SK-N-SH (cell line): ENCODE measurements at regions not wholly inside any gene's neighbourhood (a gene's known extent, or its start where the extent isn't known, plus 50 kb on each side); places are given as distances from the start of the nearest gene placed in this dataset.

Experiments used
- CTCF ChIA-PET: fragments of 300-600, 350-600 bp; formaldehyde crosslinking; extraction: SDS; loops from one replicate; lab custom pipeline; 2021; lab: Yijun Ruan, JAX
- POLR2A ChIA-PET: fragments of 350-600 bp; sonication (Branson Sonifier 250); formaldehyde crosslinking; extraction: SDS; loops from one replicate; lab custom pipeline; 2020; ENCODE audit warnings: antibody characterized with exemption, inconsistent platforms; lab: Yijun Ruan, JAX
- DNase-seq: peaks from one replicate; pipeline ENCODE4 v3.0.0; 2012
- H2AFZ ChIP-seq: fragments of 200-600 bp; sonication (generic); 2 replicates; pipeline ENCODE4 v1.8.1; 2016; ENCODE audit warnings: antibody characterized with exemption, mild to moderate bottlenecking, low read depth
- H3F3A ChIP-seq: fragments of 200-600 bp; sonication (generic); replicated peaks from 2 replicates; pipeline ENCODE3; 2016; ENCODE audit warnings: antibody characterized with exemption, mild to moderate bottlenecking; ENCODE audit not compliant: insufficient read depth
- H3K27ac ChIP-seq, 2 experiments: fragments of 200-500 bp in 1 of 2; fragments of 200-600 bp in 1 of 2; sonication (Bioruptor generic) in 1 of 2; sonication (generic), shearing (Covaris generic) in 1 of 2; 2 replicates each; pipeline versions ENCODE4 v1.5.1 to v1.6.1; 2014 to 2016; ENCODE audit warnings: low read depth in 2 of 2, inconsistent platforms in 1 of 2, low read length in 1 of 2, mild to moderate bottlenecking in 1 of 2, mixed read lengths in 1 of 2
- H3K27me3 ChIP-seq: fragments of 200-600 bp; sonication (generic), shearing (Covaris generic); 2 replicates; pipeline ENCODE4 v1.6.1; 2016; ENCODE audit warnings: mixed run types; ENCODE audit not compliant: insufficient read depth
- H3K36me3 ChIP-seq, 2 experiments: fragments of 200-500 bp in 1 of 2; fragments of 200-600 bp in 1 of 2; sonication (Bioruptor generic) in 1 of 2; sonication (generic) in 1 of 2; replicated peaks in 1 of 2; 2 replicates each; pipeline versions ENCODE3 to v1.5.1; 2014 to 2016; ENCODE audit warnings: low read length in 1 of 2, mild to moderate bottlenecking in 1 of 2; ENCODE audit not compliant: insufficient read depth in 2 of 2, control insufficient read depth in 1 of 2
- H3K4me1 ChIP-seq, 2 experiments: fragments of 200-500 bp in 1 of 2; fragments of 200-600 bp in 1 of 2; sonication (Bioruptor generic) in 1 of 2; sonication (generic), shearing (Covaris generic) in 1 of 2; 2 replicates each; pipeline versions ENCODE4 v1.5.1 to v1.6.1; 2014 to 2016; ENCODE audit warnings: low read depth in 1 of 2, low read length in 1 of 2, mixed run types in 1 of 2; ENCODE audit not compliant: insufficient read depth in 2 of 2, control insufficient read depth in 1 of 2
- H3K4me2 ChIP-seq: fragments of 200-600 bp; sonication (generic), shearing (Covaris generic); 2 replicates; pipeline ENCODE4 v1.6.1; 2017; ENCODE audit warnings: mixed run types
- H3K4me3 ChIP-seq, 2 experiments: fragments of 200-500 bp in 1 of 2; fragments of 200-600 bp in 1 of 2; sonication (Bioruptor generic) in 1 of 2; sonication (generic), shearing (Covaris generic) in 1 of 2; 2 replicates each; pipeline versions ENCODE4 v1.5.1 to v1.8.1; 2014 to 2016; ENCODE audit warnings: low read depth in 2 of 2, inconsistent platforms in 1 of 2, low read length in 1 of 2, mild to moderate bottlenecking in 1 of 2, mixed read lengths in 1 of 2, moderate library complexity in 1 of 2
- H3K79me2 ChIP-seq: fragments of 200-600 bp; sonication (generic); 2 replicates; pipeline ENCODE4 v1.8.1; 2017; ENCODE audit warnings: mild to moderate bottlenecking; ENCODE audit not compliant: insufficient read depth
- H3K9ac ChIP-seq: fragments of 200-600 bp; sonication (generic); 2 replicates; pipeline ENCODE4 v1.6.1; 2017; ENCODE audit warnings: mixed run types
- H3K9me2 ChIP-seq: fragments of 200-600 bp; sonication (generic); 2 replicates; pipeline ENCODE4 v1.6.1; 2017; ENCODE audit warnings: mixed run types
- H3K9me3 ChIP-seq: fragments of 200-600 bp; sonication (generic); 2 replicates; pipeline ENCODE4 v1.6.1; 2017; ENCODE audit warnings: mixed run types, mild to moderate bottlenecking, moderate library complexity
- H4K20me1 ChIP-seq: fragments of 200-600 bp; sonication (generic); 2 replicates; pipeline ENCODE4 v1.6.1; 2017; ENCODE audit warnings: mild to moderate bottlenecking, mixed run types; ENCODE audit not compliant: insufficient read depth
- EZH2phosphoT487 ChIP-seq: fragments of 200-600 bp; sonication (generic); IDR thresholded peaks from 2 replicates; pipeline ENCODE4 v1.6.1; 2017; ENCODE audit warnings: low read depth, mixed run types, mild to moderate bottlenecking, antibody characterized with exemption, moderate library complexity, borderline replicate concordance
- FOXM1 ChIP-seq: IDR thresholded peaks from 2 replicates; pipeline ENCODE4 v1.4.0; 2012; ENCODE audit warnings: low read depth, mild to moderate bottlenecking
- GATA2 ChIP-seq: sonication (generic); formaldehyde crosslinking; IDR thresholded peaks from 2 replicates; pipeline ENCODE4 v1.5.0; 2020; ENCODE audit warnings: mild to moderate bottlenecking, missing genetic modification reagents
- MEF2A ChIP-seq: IDR thresholded peaks from 2 replicates; pipeline ENCODE4 v1.4.0; 2012; ENCODE audit warnings: low read depth, borderline replicate concordance
- MXI1 ChIP-seq: IDR thresholded peaks from 2 replicates; pipeline ENCODE4 v1.6.1; 2012; ENCODE audit warnings: mild to moderate bottlenecking, low read depth, low read length, improper control_type of control experiment
- NRF1 ChIP-seq: IDR thresholded peaks from 2 replicates; pipeline ENCODE4 v1.6.1; 2012; ENCODE audit warnings: low read depth, mild to moderate bottlenecking, low read length
- TCF12 ChIP-seq: IDR thresholded peaks from 2 replicates; pipeline ENCODE4 v1.4.0; 2012
- TEAD4 ChIP-seq: IDR thresholded peaks from 2 replicates; pipeline ENCODE4 v1.4.0; 2012; ENCODE audit warnings: mild to moderate bottlenecking, borderline replicate concordance; ENCODE audit not compliant: insufficient read depth
- WGBS: methylation state at CpG from one replicate; pipeline ENCODE4 v1.1.6; 2017; ENCODE audit warnings: low lambda C conversion rate; 5-methylcytosine and 5-hydroxymethylcytosine counted together
- TF ChIP-seq, protein P1 (sequence below): IDR thresholded peaks from 2 replicates; pipeline ENCODE4 v1.4.0; 2012; ENCODE audit warnings: low read depth, borderline replicate concordance
- TF ChIP-seq, protein P2 (sequence below): IDR thresholded peaks from 2 replicates; pipeline ENCODE4 v1.4.0; 2012; ENCODE audit warnings: low read depth
- TF ChIP-seq, protein P3 (sequence below): IDR thresholded peaks from 2 replicates; pipeline ENCODE4; 2012
- TF ChIP-seq, protein P4 (sequence below): fragments of 200-600 bp; sonication (generic); IDR thresholded peaks from 2 replicates; pipeline ENCODE4 v1.6.1; 2017; ENCODE audit warnings: antibody characterized with exemption, mild to moderate bottlenecking, moderate library complexity
- TF ChIP-seq, protein P5 (sequence below): IDR thresholded peaks from 2 replicates; pipeline ENCODE4 v1.6.1; 2012; ENCODE audit warnings: mild to moderate bottlenecking, low read depth, low read length, moderate library complexity

DNA sequence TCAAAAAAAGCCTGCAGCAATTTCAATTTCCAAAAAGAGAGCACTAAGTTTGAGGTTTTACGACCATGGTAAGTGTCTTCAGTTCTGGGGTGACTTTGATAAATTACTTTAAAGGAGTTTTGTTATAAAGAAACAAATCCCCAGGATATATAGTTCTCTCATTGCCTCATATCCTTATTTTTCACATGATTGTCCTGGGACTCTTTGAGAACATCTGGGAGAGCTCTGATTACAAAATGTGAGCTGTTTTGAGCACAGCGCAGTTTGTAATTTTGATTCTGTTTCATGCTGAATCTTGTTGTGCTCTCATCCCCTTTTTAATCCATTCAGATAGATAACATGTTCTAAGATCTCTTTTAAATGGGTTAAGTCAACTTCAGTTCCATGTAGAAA lies 67.7 kb upstream of the DCN start:
- CTCF ChIA-PET, result no interaction called here
- Histone ChIP-seq H3K27me3 (no peaks in the 10 kb centered on the region), H4K20me1 (no peaks in the 10 kb centered on the region), H3K9ac (no peak overlapping the region), H3K9me2 (no peaks in the 10 kb centered on the region), H3K4me1 (no peaks in the 10 kb centered on the region; a peak in 1 of 4 replicates), H3K36me3 (no peaks in the 10 kb centered on the region), H3K4me3 (no peak overlapping the region), H3K4me2 (no peak overlapping the region), H3K9me3 (no peaks in the 10 kb centered on the region), H3K79me2 (no peaks in the 10 kb centered on the region), H3K27ac (peak overlapping the region in 1 of 2 experiments; percentile 19; a peak in 2 of 4 replicates), H3F3A (no peaks in the 10 kb centered on the region), H2AFZ (no peak overlapping the region)
- POLR2A ChIA-PET, result no interaction called here
- DNase-seq, result no peak
- 78% methylated on average over 2 of the region's 2 CpGs for WGBS
- TF ChIP-seq NRF1 (no peak), FOXM1 (no peak), MXI1 (no peak)

DNA sequence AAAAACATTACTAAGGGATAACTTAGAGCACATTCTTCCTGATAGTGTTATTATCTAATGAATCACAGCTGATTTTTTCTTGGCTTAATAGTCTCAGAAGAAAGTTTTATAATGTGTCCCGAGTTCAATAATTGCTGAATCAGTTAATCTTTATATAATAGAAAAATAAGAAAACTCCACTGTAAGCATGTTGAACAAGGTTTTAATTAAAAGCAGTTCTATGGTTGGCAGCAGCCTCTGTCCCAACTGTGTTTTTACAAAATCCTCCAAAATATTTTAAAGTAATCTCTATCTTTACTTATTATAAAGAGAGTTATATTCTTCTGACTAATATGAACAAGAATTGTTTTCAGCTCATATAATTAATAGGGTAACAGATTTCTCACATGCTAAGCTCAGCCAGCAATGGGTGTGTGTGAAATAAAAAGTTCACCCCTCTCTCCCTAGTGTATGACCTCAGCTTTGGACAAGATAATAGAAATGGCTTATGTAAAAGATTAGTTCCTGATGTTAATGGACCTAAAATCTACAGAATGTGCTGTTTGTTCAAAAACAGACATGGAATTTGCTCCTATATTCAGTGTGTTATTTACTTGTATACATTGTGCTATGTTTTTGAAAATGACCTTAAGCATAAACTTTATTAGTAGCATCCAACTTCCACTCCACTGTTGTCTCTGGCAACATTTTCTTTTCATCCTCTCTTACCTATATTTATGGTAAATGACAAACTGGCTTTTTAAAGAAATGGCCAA lies 67.1 kb upstream of the DCN start:
- TF ChIP-seq, protein P1, sequence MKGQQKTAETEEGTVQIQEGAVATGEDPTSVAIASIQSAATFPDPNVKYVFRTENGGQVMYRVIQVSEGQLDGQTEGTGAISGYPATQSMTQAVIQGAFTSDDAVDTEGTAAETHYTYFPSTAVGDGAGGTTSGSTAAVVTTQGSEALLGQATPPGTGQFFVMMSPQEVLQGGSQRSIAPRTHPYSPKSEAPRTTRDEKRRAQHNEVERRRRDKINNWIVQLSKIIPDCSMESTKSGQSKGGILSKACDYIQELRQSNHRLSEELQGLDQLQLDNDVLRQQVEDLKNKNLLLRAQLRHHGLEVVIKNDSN, result no peak
- TF ChIP-seq, protein P2, sequence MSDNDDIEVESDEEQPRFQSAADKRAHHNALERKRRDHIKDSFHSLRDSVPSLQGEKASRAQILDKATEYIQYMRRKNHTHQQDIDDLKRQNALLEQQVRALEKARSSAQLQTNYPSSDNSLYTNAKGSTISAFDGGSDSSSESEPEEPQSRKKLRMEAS, result no peak
- TF ChIP-seq, protein P3, sequence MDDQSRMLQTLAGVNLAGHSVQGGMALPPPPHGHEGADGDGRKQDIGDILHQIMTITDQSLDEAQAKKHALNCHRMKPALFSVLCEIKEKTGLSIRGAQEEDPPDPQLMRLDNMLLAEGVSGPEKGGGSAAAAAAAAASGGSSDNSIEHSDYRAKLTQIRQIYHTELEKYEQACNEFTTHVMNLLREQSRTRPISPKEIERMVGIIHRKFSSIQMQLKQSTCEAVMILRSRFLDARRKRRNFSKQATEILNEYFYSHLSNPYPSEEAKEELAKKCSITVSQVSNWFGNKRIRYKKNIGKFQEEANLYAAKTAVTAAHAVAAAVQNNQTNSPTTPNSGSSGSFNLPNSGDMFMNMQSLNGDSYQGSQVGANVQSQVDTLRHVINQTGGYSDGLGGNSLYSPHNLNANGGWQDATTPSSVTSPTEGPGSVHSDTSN, result no peak
- TF ChIP-seq MEF2A (no peak), TEAD4 (no peak), EZH2phosphoT487 (no peak), TCF12 (no peak), GATA2 (no peak)
- TF ChIP-seq, protein P4, sequence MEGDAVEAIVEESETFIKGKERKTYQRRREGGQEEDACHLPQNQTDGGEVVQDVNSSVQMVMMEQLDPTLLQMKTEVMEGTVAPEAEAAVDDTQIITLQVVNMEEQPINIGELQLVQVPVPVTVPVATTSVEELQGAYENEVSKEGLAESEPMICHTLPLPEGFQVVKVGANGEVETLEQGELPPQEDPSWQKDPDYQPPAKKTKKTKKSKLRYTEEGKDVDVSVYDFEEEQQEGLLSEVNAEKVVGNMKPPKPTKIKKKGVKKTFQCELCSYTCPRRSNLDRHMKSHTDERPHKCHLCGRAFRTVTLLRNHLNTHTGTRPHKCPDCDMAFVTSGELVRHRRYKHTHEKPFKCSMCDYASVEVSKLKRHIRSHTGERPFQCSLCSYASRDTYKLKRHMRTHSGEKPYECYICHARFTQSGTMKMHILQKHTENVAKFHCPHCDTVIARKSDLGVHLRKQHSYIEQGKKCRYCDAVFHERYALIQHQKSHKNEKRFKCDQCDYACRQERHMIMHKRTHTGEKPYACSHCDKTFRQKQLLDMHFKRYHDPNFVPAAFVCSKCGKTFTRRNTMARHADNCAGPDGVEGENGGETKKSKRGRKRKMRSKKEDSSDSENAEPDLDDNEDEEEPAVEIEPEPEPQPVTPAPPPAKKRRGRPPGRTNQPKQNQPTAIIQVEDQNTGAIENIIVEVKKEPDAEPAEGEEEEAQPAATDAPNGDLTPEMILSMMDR, result no peak
- TF ChIP-seq, protein P5, sequence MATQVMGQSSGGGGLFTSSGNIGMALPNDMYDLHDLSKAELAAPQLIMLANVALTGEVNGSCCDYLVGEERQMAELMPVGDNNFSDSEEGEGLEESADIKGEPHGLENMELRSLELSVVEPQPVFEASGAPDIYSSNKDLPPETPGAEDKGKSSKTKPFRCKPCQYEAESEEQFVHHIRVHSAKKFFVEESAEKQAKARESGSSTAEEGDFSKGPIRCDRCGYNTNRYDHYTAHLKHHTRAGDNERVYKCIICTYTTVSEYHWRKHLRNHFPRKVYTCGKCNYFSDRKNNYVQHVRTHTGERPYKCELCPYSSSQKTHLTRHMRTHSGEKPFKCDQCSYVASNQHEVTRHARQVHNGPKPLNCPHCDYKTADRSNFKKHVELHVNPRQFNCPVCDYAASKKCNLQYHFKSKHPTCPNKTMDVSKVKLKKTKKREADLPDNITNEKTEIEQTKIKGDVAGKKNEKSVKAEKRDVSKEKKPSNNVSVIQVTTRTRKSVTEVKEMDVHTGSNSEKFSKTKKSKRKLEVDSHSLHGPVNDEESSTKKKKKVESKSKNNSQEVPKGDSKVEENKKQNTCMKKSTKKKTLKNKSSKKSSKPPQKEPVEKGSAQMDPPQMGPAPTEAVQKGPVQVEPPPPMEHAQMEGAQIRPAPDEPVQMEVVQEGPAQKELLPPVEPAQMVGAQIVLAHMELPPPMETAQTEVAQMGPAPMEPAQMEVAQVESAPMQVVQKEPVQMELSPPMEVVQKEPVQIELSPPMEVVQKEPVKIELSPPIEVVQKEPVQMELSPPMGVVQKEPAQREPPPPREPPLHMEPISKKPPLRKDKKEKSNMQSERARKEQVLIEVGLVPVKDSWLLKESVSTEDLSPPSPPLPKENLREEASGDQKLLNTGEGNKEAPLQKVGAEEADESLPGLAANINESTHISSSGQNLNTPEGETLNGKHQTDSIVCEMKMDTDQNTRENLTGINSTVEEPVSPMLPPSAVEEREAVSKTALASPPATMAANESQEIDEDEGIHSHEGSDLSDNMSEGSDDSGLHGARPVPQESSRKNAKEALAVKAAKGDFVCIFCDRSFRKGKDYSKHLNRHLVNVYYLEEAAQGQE, result no peak
- CTCF ChIA-PET, result no interaction called here
- DNase-seq, result no peak
- H3K27ac ChIP-seq, result peak overlapping the region in 1 of 2 experiments; percentile 19; a peak in 2 of 4 replicates
- POLR2A ChIA-PET, result no interaction called here
- H4K20me1 ChIP-seq, result no peaks in the 10 kb centered on the region
- no peaks in the 10 kb centered on the region for H3K9me2 ChIP-seq
- no peaks in the 10 kb centered on the region for H3K9me3 ChIP-seq
- no peaks in the 10 kb centered on the region for H3F3A ChIP-seq
- no peaks in the 10 kb centered on the region for H3K79me2 ChIP-seq
- no peaks in the 10 kb centered on the region for H3K27me3 ChIP-seq
- H3K4me2 ChIP-seq, result no peak overlapping the region
- no peaks in the 10 kb centered on the region; a peak in 1 of 4 replicates for H3K4me1 ChIP-seq
- H3K36me3 ChIP-seq, result no peaks in the 10 kb centered on the region
- 8% methylated on average over 1 of the region's 1 CpG for WGBS
- H3K9ac ChIP-seq, result no peak overlapping the region
- no peak overlapping the region for H2AFZ ChIP-seq
- no peak overlapping the region for H3K4me3 ChIP-seq
